ENCODE measurements at regions not wholly inside any gene's neighbourhood (a gene's known extent, or its start where the extent isn't known, plus 50 kb on each side); places are given as distances from the start of the nearest gene placed in this dataset.

DNA sequence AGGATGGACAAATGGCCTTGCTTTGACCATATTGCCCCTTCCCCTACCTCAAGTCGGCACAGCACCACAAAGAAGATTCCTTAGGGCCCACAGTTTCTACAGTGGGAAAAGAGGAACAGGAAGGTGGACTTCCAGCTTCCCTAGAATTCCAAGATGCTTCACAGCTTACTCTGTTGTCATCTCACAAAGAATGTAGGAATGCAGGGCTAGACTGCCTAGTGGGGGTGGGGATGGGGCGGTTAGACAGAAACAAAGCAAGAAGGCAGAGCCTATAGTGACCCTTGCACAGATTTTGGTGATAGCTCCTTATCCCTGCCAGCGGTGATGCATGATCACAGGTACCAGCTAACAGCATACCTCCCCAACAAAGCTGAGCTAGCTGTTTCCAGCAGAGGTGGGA lies 607.6 kb upstream of the MAN1A1 start:
- DNase-seq (ENCODE audit: unreplicated experiment) = no peak
- Mint-ChIP-seq H3K9me3 (ENCODE audit: unreplicated experiment) (no peaks in the 10 kb centered on the region), H3K27me3 (ENCODE audit: insufficient read depth, unreplicated experiment) (no peaks in the 10 kb centered on the region), H3K4me3 (ENCODE audit: unreplicated experiment) (no peak overlapping the region), H3K27ac (ENCODE audit: low read depth, unreplicated experiment) (no peak overlapping the region), H3K36me3 (ENCODE audit: insufficient read depth, unreplicated experiment) (no peaks in the 10 kb centered on the region), H3K4me1 (ENCODE audit: insufficient read depth, unreplicated experiment) (no peaks in the 10 kb centered on the region)
- ChIA-PET CTCF (interaction anchor here (0.6 kb wide), 1 partner anchor 1353 kb away, joined by 4 read pairs; no protein-coding TSS in a partner anchor), POLR2A (no interaction called here)
- intact Hi-C loops (cut with micrococcal nuclease) = no loop called here
- no TSS peak for BruUV-seq (replicated peaks)
- TF ChIP-seq, protein P1, sequence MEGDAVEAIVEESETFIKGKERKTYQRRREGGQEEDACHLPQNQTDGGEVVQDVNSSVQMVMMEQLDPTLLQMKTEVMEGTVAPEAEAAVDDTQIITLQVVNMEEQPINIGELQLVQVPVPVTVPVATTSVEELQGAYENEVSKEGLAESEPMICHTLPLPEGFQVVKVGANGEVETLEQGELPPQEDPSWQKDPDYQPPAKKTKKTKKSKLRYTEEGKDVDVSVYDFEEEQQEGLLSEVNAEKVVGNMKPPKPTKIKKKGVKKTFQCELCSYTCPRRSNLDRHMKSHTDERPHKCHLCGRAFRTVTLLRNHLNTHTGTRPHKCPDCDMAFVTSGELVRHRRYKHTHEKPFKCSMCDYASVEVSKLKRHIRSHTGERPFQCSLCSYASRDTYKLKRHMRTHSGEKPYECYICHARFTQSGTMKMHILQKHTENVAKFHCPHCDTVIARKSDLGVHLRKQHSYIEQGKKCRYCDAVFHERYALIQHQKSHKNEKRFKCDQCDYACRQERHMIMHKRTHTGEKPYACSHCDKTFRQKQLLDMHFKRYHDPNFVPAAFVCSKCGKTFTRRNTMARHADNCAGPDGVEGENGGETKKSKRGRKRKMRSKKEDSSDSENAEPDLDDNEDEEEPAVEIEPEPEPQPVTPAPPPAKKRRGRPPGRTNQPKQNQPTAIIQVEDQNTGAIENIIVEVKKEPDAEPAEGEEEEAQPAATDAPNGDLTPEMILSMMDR (IDR thresholded peaks at IDR 0.05; ENCODE audit: unreplicated experiment) = no peak

DNA sequence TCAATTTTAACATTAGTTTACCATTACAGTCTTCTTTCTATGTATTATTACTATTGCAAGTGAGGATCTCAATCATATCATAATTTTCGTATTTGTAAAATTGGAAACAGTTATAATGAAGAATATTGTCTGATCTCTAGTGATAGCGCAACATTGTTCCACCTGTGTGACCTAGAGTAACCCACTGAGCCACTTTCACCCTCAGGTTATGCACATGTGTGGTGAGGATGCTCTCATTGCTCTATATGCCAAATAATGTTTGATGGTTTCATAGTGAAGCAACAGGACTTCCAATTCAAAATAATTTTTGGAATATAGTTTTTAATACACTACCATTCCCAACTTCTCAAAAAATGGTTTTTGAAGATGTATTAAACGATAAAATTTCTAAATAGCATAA lies 603.1 kb upstream of the MAN1A1 start:
- H3K4me3 Mint-ChIP-seq (ENCODE audit: unreplicated experiment) = no peak overlapping the region
- H3K27ac Mint-ChIP-seq (ENCODE audit: low read depth, unreplicated experiment) = no peak overlapping the region
- no peaks in the 10 kb centered on the region for H3K36me3 Mint-ChIP-seq (ENCODE audit: insufficient read depth, unreplicated experiment)
- intact Hi-C loops (cut with micrococcal nuclease) = no loop called here
- TF ChIP-seq, protein P1 (IDR thresholded peaks at IDR 0.05; ENCODE audit: unreplicated experiment) = no peak
- BruUV-seq (replicated peaks) = no TSS peak
- H3K27me3 Mint-ChIP-seq (ENCODE audit: insufficient read depth, unreplicated experiment) = no peaks in the 10 kb centered on the region
- ChIA-PET POLR2A (no interaction called here), CTCF (no interaction called here)
- no peaks in the 10 kb centered on the region for H3K9me3 Mint-ChIP-seq (ENCODE audit: unreplicated experiment)
- DNase-seq (ENCODE audit: unreplicated experiment) = no peak
- H3K4me1 Mint-ChIP-seq (ENCODE audit: insufficient read depth, unreplicated experiment) = no peaks in the 10 kb centered on the region

DNA sequence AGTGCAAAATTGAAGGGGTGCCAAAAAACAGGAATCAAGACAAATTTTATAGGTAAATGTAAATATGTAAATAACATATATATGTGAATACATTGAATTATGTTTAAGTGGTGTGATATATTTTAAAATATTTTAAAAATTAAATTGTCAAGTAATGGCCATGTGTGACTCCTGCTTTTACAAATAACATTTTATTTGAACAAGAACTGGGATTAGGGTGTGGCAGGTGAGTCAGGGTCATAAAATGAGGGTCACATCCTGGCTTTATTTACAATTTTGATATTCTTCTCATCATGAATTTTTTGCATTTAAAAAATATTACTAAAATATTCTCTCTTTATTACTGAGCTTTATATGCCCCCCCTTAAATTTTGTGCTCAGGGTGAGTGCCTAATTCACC lies 601.1 kb upstream of the MAN1A1 start:
- Mint-ChIP-seq H3K27ac (ENCODE audit: low read depth, unreplicated experiment) (no peak overlapping the region), H3K36me3 (ENCODE audit: insufficient read depth, unreplicated experiment) (no peaks in the 10 kb centered on the region), H3K4me1 (ENCODE audit: insufficient read depth, unreplicated experiment) (no peaks in the 10 kb centered on the region), H3K9me3 (ENCODE audit: unreplicated experiment) (no peaks in the 10 kb centered on the region), H3K27me3 (ENCODE audit: insufficient read depth, unreplicated experiment) (no peaks in the 10 kb centered on the region), H3K4me3 (ENCODE audit: unreplicated experiment) (no peak overlapping the region)
- intact Hi-C loops (cut with micrococcal nuclease) = no loop called here
- TF ChIP-seq, protein P1 (IDR thresholded peaks at IDR 0.05; ENCODE audit: unreplicated experiment) = no peak
- CTCF ChIA-PET = no interaction called here
- POLR2A ChIA-PET = no interaction called here
- BruUV-seq (replicated peaks) = no TSS peak
- no peak for DNase-seq (ENCODE audit: unreplicated experiment)

- POLR2A ChIA-PET = interaction anchor here (0.6 kb wide), 1 partner anchor 52 kb away, joined by 3 read pairs; no protein-coding TSS in a partner anchor
- no peak for DNase-seq (ENCODE audit: unreplicated experiment)
- Mint-ChIP-seq H3K4me1 (ENCODE audit: insufficient read depth, unreplicated experiment) (no peaks in the 10 kb centered on the region), H3K9me3 (ENCODE audit: unreplicated experiment) (no peaks in the 10 kb centered on the region), H3K27ac (ENCODE audit: low read depth, unreplicated experiment) (no peak overlapping the region), H3K36me3 (ENCODE audit: insufficient read depth, unreplicated experiment) (no peaks in the 10 kb centered on the region), H3K27me3 (ENCODE audit: insufficient read depth, unreplicated experiment) (no peaks in the 10 kb centered on the region), H3K4me3 (ENCODE audit: unreplicated experiment) (no peak overlapping the region)
- BruUV-seq (replicated peaks) = no TSS peak
- intact Hi-C loops (cut with micrococcal nuclease) = no loop called here
- CTCF ChIA-PET = interaction anchor here (0.6 to 1.0 kb wide), 2 partner anchors 9 to 178 kb away, joined by 3 read pairs; no protein-coding TSS in a partner anchor
- TF ChIP-seq, protein P1 (IDR thresholded peaks at IDR 0.05; ENCODE audit: unreplicated experiment) = no peak
Measured at GRCh38 chr6:119942078-119942752, 592.7 kb upstream of the MAN1A1 start.
